ENCODE measurements at regions not wholly inside any gene's neighbourhood (a gene's known extent, or its start where the extent isn't known, plus 50 kb on each side); places are given as distances from the start of the nearest gene placed in this dataset.
"Not testable (repeated sequence)": the region's sequence is repeated elsewhere in the genome, so short reads cannot be mapped to it uniquely, and the experiment has no call there.

- no peaks in the 10 kb centered on the region for H3K36me3 ChIP-seq
- DNase-seq (ENCODE audit: low spot score): peak; percentile 50
- no peak overlapping the region for H3K27ac ChIP-seq
- no peak overlapping the region for H3K4me3 ChIP-seq
- no peaks in the 10 kb centered on the region for H3K4me1 ChIP-seq
- no peaks in the 10 kb centered on the region for H3K27me3 ChIP-seq
- no peak for TF ChIP-seq CTCF (IDR thresholded peaks at IDR 0.05)
- no peaks in the 10 kb centered on the region for H3K9me3 ChIP-seq
Measured at GRCh38 chr22:47303161-47303890, 540.9 kb downstream of the TBC1D22A start.

- H3K36me3 ChIP-seq; H3K4me1 ChIP-seq; H3K27me3 ChIP-seq; H3K27ac ChIP-seq; H3K4me3 ChIP-seq; DNase-seq (ENCODE audit: low spot score); H3K9me3 ChIP-seq: not testable (repeated sequence)
Measured at GRCh38 chr22:47302587-47302986, 540.1 kb downstream of the TBC1D22A start.

- Histone ChIP-seq H3K9me3 (no peaks in the 10 kb centered on the region), H3K4me1 (no peaks in the 10 kb centered on the region), H3K27ac (no peak overlapping the region), H3K36me3 (no peaks in the 10 kb centered on the region), H3K4me3 (no peak overlapping the region), H3K27me3 (no peaks in the 10 kb centered on the region)
- DNase-seq (ENCODE audit: low spot score): peak; percentile 47
- TF ChIP-seq CTCF (IDR thresholded peaks at IDR 0.05): no peak
Measured at GRCh38 chr22:47301820-47302475, 539.5 kb downstream of the TBC1D22A start.

- no peaks in the 10 kb centered on the region for H3K36me3 ChIP-seq
- DNase-seq (ENCODE audit: low spot score): peak; percentile 38
- H3K9me3 ChIP-seq: no peaks in the 10 kb centered on the region
- H3K4me1 ChIP-seq: no peaks in the 10 kb centered on the region
- H3K4me3 ChIP-seq: no peak overlapping the region
- no peak for TF ChIP-seq CTCF (IDR thresholded peaks at IDR 0.05)
- H3K27ac ChIP-seq: no peak overlapping the region
- H3K27me3 ChIP-seq: no peaks in the 10 kb centered on the region
Measured at GRCh38 chr22:47300698-47301405, 538.4 kb downstream of the TBC1D22A start.

- no peaks in the 10 kb centered on the region for H3K9me3 ChIP-seq
- TF ChIP-seq CTCF (IDR thresholded peaks at IDR 0.05): no peak
- DNase-seq (ENCODE audit: low spot score): peak; percentile 30
Measured at GRCh38 chr22:47299863-47300697, 537.6 kb downstream of the TBC1D22A start.

More at GRCh38 chr22:47299863-47300697, 537.6 kb downstream of the TBC1D22A start:
- Histone ChIP-seq H3K36me3 (no peaks in the 10 kb centered on the region), H3K4me1 (no peaks in the 10 kb centered on the region), H3K4me3 (no peak overlapping the region), H3K27ac (no peak overlapping the region), H3K27me3 (no peaks in the 10 kb centered on the region)

Data from right atrium auricular region (tissue), 2 donors.